Liver (tissue), 8 donors: ENCODE measurements at regions not wholly inside any gene's neighbourhood (a gene's known extent, or its start where the extent isn't known, plus 50 kb on each side); places are given as distances from the start of the nearest gene placed in this dataset.
"Not testable (repeated sequence)": the region's sequence is repeated elsewhere in the genome, so short reads cannot be mapped to it uniquely, and the experiment has no call there.

Source experiments
- DNase-seq: peaks from one replicate; pipeline ENCODE4 v3.0.0-alpha.2; 2017; ENCODE audit warnings: low spot score
- H3K27ac ChIP-seq, 2 donors: one replicate each; pipeline ENCODE4 v1.7.0; 2013; ENCODE audit warnings: inconsistent platforms in 2 of 2, low read length in 2 of 2, control low read depth in 1 of 2, low read depth in 1 of 2, mild to moderate bottlenecking in 1 of 2
- H3K27me3 ChIP-seq, 4 donors: one replicate each; pipeline versions ENCODE4 v1.6.1 to v1.7.0; 2013; ENCODE audit warnings: low read length in 3 of 4, inconsistent platforms in 1 of 4, mild to moderate bottlenecking in 1 of 4, moderate library complexity in 1 of 4; ENCODE audit not compliant: control insufficient read depth in 4 of 4, insufficient read depth in 4 of 4
- H3K36me3 ChIP-seq, 4 donors: one replicate each; pipeline versions ENCODE4 v1.6.1 to v1.7.0; 2013; ENCODE audit warnings: low read length in 3 of 4, mild to moderate bottlenecking in 3 of 4, low read depth in 1 of 4, moderate library complexity in 1 of 4; ENCODE audit not compliant: control insufficient read depth in 4 of 4, insufficient read depth in 3 of 4
- H3K4me1 ChIP-seq, 4 donors: one replicate each; pipeline versions ENCODE4 v1.6.1 to v1.7.0; 2013; ENCODE audit warnings: low read length in 3 of 4, mild to moderate bottlenecking in 3 of 4, moderate library complexity in 1 of 4; ENCODE audit not compliant: control insufficient read depth in 4 of 4, insufficient read depth in 4 of 4
- H3K4me3 ChIP-seq, 3 donors: one replicate each; pipeline versions ENCODE4 v1.6.1 to v1.7.0; 2013; ENCODE audit warnings: low read length in 3 of 3, control low read depth in 1 of 3, low read depth in 1 of 3, mild to moderate bottlenecking in 1 of 3
- H3K9ac ChIP-seq, 2 donors: one replicate each; pipeline ENCODE4 v1.7.0; 2013; ENCODE audit warnings: low read length in 2 of 2, mild to moderate bottlenecking in 2 of 2, moderate library complexity in 2 of 2, control low read depth in 1 of 2, low read depth in 1 of 2
- H3K9me3 ChIP-seq, 4 donors: one replicate each; pipeline versions ENCODE4 v1.6.1 to v1.7.0; 2013; ENCODE audit warnings: low read length in 3 of 4; ENCODE audit not compliant: control insufficient read depth in 4 of 4
- CTCF ChIP-seq: fragments of 150-350 bp; IDR thresholded peaks from 2 replicates; pipeline ENCODE4 v1.5.1; 2017; ENCODE audit warnings: improper control_type of control experiment, low read depth, low read length; ENCODE audit not compliant: missing input control
- EGR1 ChIP-seq, 2 donors: IDR thresholded peaks; 2 replicates each; pipeline ENCODE4 v1.6.1; 2016 to 2018; ENCODE audit warnings: antibody characterized with exemption in 2 of 2, low read depth in 2 of 2
- FOXA1 ChIP-seq: IDR thresholded peaks from 2 replicates; pipeline ENCODE4 v1.6.1; 2016; ENCODE audit warnings: antibody characterized with exemption
- FOXA2 ChIP-seq: IDR thresholded peaks from 2 replicates; pipeline ENCODE4 v1.6.1; 2016; ENCODE audit warnings: antibody characterized with exemption
- HNF4A ChIP-seq, 2 donors: conservative IDR thresholded peaks; 2 replicates each; pipeline ENCODE4 v1.6.1; 2016; ENCODE audit warnings: antibody characterized with exemption in 2 of 2, mild to moderate bottlenecking in 2 of 2
- JUND ChIP-seq, 2 donors: IDR thresholded peaks; 2 replicates each; pipeline ENCODE4 v1.6.1; 2016; ENCODE audit warnings: antibody characterized with exemption in 2 of 2
- SP1 ChIP-seq: IDR thresholded peaks from 2 replicates; pipeline ENCODE4 v1.6.1; 2018; ENCODE audit warnings: antibody characterized with exemption, mild to moderate bottlenecking
- WGBS: extraction: QIAGEN DNeasy Blood & Tissue Kit; methylation state at CpG from one replicate; pipeline ENCODE4 v1.1.7; 2013; 5-methylcytosine and 5-hydroxymethylcytosine counted together
- TF ChIP-seq, protein P1 (sequence below): IDR thresholded peaks from 2 replicates; pipeline ENCODE4 v1.6.1; 2016; ENCODE audit warnings: antibody characterized with exemption
- donor health status: healthy.
- donor health status: healthy.
- donor health status: healthy.
- donor health status: healthy.
- donor health status: healthy.

DNA sequence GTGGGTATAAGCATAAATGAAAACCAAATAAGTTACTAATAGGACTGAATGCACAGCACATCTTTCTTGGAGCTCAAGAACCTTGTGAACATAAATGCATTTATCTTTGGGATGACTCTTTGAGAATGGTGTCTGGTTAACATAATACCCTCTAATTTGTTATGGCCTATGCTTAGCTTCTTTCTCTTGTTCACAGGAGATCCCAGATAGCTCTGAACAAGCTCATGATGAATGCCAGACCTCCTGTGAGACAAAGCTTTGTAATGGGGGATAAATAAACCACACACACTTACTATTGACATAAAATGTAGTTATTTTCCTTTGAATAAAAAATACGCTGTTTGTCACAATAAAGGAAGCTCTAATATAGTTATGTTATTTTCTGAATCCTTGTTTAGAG lies 111.5 kb downstream of the PSAT1 start (continued):
- no peak for TF ChIP-seq EGR1 (IDR thresholded peaks at IDR 0.05; ENCODE audit: low read depth in 2 of 2)

GRCh38 chr9:78409928-78410510 lies 113.1 kb downstream of the PSAT1 start:
- H3K4me1 ChIP-seq = peaks cover 3 to 16% (median 7%) of the 10 kb centered on the region in 4 donors
- H3K27ac ChIP-seq, H3K4me3 ChIP-seq, H3K9me3 ChIP-seq, H3K9ac ChIP-seq, DNase-seq, H3K27me3 ChIP-seq, H3K36me3 ChIP-seq: not testable (repeated sequence)
- 97% methylated on average over 25 of the region's 25 CpGs for WGBS

DNA sequence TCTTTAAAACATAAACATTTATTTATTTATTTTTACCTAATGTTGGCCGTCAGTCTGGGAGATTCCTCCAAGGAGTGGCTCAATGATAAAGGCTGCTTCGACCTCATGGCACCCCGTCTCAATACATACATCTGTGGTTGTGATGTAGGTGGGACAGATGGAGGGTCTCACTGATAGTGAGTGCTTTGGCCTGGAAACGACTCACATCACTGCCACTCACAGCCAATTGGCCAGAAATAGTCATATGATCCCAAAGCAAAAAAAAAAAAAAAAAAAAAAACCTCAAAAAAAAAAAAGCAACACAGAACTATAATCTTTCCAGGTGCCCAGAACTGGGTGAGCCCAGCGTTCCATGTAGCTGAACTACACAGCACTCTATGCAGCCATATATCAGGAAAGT lies 125.4 kb downstream of the PSAT1 start:
- Histone ChIP-seq H3K27ac (no peak overlapping the region), H3K36me3 (no peaks in the 10 kb centered on the region), H3K9ac (no peak overlapping the region), H3K27me3 (no peaks in the 10 kb centered on the region), H3K9me3 (no peaks in the 10 kb centered on the region), H3K4me1 (no peaks in the 10 kb centered on the region), H3K4me3 (no peak overlapping the region)
- no peak for DNase-seq
- no peak for TF ChIP-seq HNF4A (conservative IDR thresholded peaks at IDR 0.05)
- 89% methylated on average over 5 of the region's 5 CpGs for WGBS

- H3K4me3 ChIP-seq = no peak overlapping the region
- DNase-seq = no peak
- H3K9ac ChIP-seq = no peak overlapping the region
- H3K36me3 ChIP-seq = no peaks in the 10 kb centered on the region
- no peaks in the 10 kb centered on the region for H3K4me1 ChIP-seq
- no peak for TF ChIP-seq SP1
- TF ChIP-seq JUND (IDR thresholded peaks at IDR 0.05) = no peak
- TF ChIP-seq, protein P1, sequence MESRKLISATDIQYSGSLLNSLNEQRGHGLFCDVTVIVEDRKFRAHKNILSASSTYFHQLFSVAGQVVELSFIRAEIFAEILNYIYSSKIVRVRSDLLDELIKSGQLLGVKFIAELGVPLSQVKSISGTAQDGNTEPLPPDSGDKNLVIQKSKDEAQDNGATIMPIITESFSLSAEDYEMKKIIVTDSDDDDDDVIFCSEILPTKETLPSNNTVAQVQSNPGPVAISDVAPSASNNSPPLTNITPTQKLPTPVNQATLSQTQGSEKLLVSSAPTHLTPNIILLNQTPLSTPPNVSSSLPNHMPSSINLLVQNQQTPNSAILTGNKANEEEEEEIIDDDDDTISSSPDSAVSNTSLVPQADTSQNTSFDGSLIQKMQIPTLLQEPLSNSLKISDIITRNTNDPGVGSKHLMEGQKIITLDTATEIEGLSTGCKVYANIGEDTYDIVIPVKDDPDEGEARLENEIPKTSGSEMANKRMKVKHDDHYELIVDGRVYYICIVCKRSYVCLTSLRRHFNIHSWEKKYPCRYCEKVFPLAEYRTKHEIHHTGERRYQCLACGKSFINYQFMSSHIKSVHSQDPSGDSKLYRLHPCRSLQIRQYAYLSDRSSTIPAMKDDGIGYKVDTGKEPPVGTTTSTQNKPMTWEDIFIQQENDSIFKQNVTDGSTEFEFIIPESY = no peak
- TF ChIP-seq CTCF = no peak
- no peak for TF ChIP-seq FOXA2
- no peak for TF ChIP-seq EGR1 (IDR thresholded peaks at IDR 0.05; ENCODE audit: low read depth in 2 of 2)
- TF ChIP-seq FOXA1 = no peak
- H3K27ac ChIP-seq = no peak overlapping the region
- no peaks in the 10 kb centered on the region for H3K27me3 ChIP-seq
- 95% methylated on average over 3 of the region's 3 CpGs for WGBS
- H3K9me3 ChIP-seq = no peaks in the 10 kb centered on the region
These were observed 127.4 kb downstream of the PSAT1 start for GRCh38 chr9:78424299-78424698.
